ENCODE measurements at regions not wholly inside any gene's neighbourhood (a gene's known extent, or its start where the extent isn't known, plus 50 kb on each side); places are given as distances from the start of the nearest gene placed in this dataset.

- peaks cover 14% of the 10 kb centered on the region for H3K27me3 ChIP-seq (ENCODE audit: insufficient read depth, low read length)
- no peaks in the 10 kb centered on the region for H3K4me1 ChIP-seq (ENCODE audit: insufficient read depth, low read length)
- H3K9ac ChIP-seq (ENCODE audit: low read depth, low read length): no peak overlapping the region
- 27% methylated on average over 31 of the region's 31 CpGs for WGBS
- H3K36me3 ChIP-seq (ENCODE audit: insufficient read depth, low read length): no peaks in the 10 kb centered on the region
- H3K4me3 ChIP-seq (ENCODE audit: low read length): peak overlapping the region; percentile 51
- H3K27ac ChIP-seq (ENCODE audit: low read depth, low read length): no peak overlapping the region
- no peaks in the 10 kb centered on the region for H3K9me3 ChIP-seq (ENCODE audit: insufficient read depth, low read depth, low read length)
Observed at GRCh38 chr1:110780600-110781484, 92.1 kb upstream of the CD53 start.

GRCh38 chr1:110779636-110780035 is 93.3 kb upstream of the CD53 start:
- no peaks in the 10 kb centered on the region for H3K36me3 ChIP-seq (ENCODE audit: insufficient read depth, low read length)
- no peaks in the 10 kb centered on the region for H3K4me1 ChIP-seq (ENCODE audit: insufficient read depth, low read length)
- H3K27me3 ChIP-seq (ENCODE audit: insufficient read depth, low read length): peaks cover 14% of the 10 kb centered on the region
- H3K4me3 ChIP-seq (ENCODE audit: low read length): no peak overlapping the region
- H3K27ac ChIP-seq (ENCODE audit: low read depth, low read length): no peak overlapping the region
- no peak overlapping the region for H3K9ac ChIP-seq (ENCODE audit: low read depth, low read length)
- WGBS: 85% methylated on average over 3 of the region's 3 CpGs
- H3K9me3 ChIP-seq (ENCODE audit: insufficient read depth, low read depth, low read length): no peaks in the 10 kb centered on the region

GRCh38 chr1:110778821-110779220 is 94.1 kb upstream of the CD53 start:
- 86% methylated on average over 1 of the region's 1 CpG for WGBS
- Histone ChIP-seq H3K9me3 (ENCODE audit: insufficient read depth, low read depth, low read length) (no peaks in the 10 kb centered on the region), H3K36me3 (ENCODE audit: insufficient read depth, low read length) (no peaks in the 10 kb centered on the region), H3K9ac (ENCODE audit: low read depth, low read length) (no peak overlapping the region), H3K4me3 (ENCODE audit: low read length) (no peak overlapping the region), H3K4me1 (ENCODE audit: insufficient read depth, low read length) (no peaks in the 10 kb centered on the region), H3K27me3 (ENCODE audit: insufficient read depth, low read length) (peaks cover 14% of the 10 kb centered on the region), H3K27ac (ENCODE audit: low read depth, low read length) (no peak overlapping the region)

GRCh38 chr1:110777228-110777627 is 95.7 kb upstream of the CD53 start:
- no peaks in the 10 kb centered on the region for H3K36me3 ChIP-seq (ENCODE audit: insufficient read depth, low read length)
- H3K27me3 ChIP-seq (ENCODE audit: insufficient read depth, low read length): peaks cover 14% of the 10 kb centered on the region
- H3K9ac ChIP-seq (ENCODE audit: low read depth, low read length): no peak overlapping the region
- no peak overlapping the region for H3K27ac ChIP-seq (ENCODE audit: low read depth, low read length)
- no peaks in the 10 kb centered on the region for H3K4me1 ChIP-seq (ENCODE audit: insufficient read depth, low read length)
- 0 out of 2 replicates have a peak, but pooled peaks cover 3% of the 10 kb centered on the region for H3K9me3 ChIP-seq (ENCODE audit: insufficient read depth, low read depth, low read length)
- WGBS: 88% methylated on average over 4 of the region's 4 CpGs
- H3K4me3 ChIP-seq (ENCODE audit: low read length): no peak overlapping the region

- H3K27me3 ChIP-seq (ENCODE audit: insufficient read depth, low read length): 0 out of 2 replicates have a peak, but pooled peaks cover 4% of the 10 kb centered on the region
- H3K9ac ChIP-seq (ENCODE audit: low read depth, low read length): no peak overlapping the region
- no peaks in the 10 kb centered on the region for H3K4me1 ChIP-seq (ENCODE audit: insufficient read depth, low read length)
- no peak overlapping the region for H3K4me3 ChIP-seq (ENCODE audit: low read length)
- no peaks in the 10 kb centered on the region for H3K36me3 ChIP-seq (ENCODE audit: insufficient read depth, low read length)
- H3K9me3 ChIP-seq (ENCODE audit: insufficient read depth, low read depth, low read length): peaks cover 7% of the 10 kb centered on the region; the same call in 1 of the 2 replicates
- H3K27ac ChIP-seq (ENCODE audit: low read depth, low read length): no peak overlapping the region
Observed at GRCh38 chr1:110774398-110774797, 98.5 kb upstream of the CD53 start.

DNA sequence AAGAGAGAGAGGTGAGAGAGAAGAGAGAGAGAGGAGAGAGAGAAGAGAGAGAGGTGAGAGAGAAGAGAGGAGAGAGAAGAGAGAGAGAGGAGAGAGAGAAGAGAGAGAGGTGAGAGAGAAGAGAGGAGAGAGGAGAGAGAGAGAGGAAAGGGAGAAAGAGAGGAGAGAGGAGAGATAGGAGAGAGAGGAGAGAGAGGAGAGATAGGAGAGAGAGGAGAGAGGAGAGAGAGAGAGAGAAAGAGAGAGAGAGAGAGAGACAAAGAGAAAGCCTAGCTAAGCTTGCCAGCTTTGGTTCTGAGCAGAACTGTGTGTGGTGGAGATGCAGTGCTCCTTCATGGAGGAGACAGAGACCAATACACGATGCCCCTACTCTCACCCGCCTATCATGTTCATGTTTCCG is 99.1 kb upstream of the KCNA3 start:
- 0 out of 2 replicates have a peak, but pooled peaks cover 4% of the 10 kb centered on the region for H3K27me3 ChIP-seq (ENCODE audit: insufficient read depth, low read length)
- H3K4me1 ChIP-seq (ENCODE audit: insufficient read depth, low read length): no peaks in the 10 kb centered on the region
- WGBS: 78% methylated on average over 3 of the region's 3 CpGs
- no peaks in the 10 kb centered on the region for H3K36me3 ChIP-seq (ENCODE audit: insufficient read depth, low read length)
- H3K4me3 ChIP-seq (ENCODE audit: low read length): no peak overlapping the region
- no peak overlapping the region for H3K27ac ChIP-seq (ENCODE audit: low read depth, low read length)
- H3K9me3 ChIP-seq (ENCODE audit: insufficient read depth, low read depth, low read length): peaks cover 7% of the 10 kb centered on the region; the same call in 1 of the 2 replicates
- H3K9ac ChIP-seq (ENCODE audit: low read depth, low read length): no peak overlapping the region

- Histone ChIP-seq H3K27ac (ENCODE audit: low read depth, low read length) (no peak overlapping the region), H3K36me3 (ENCODE audit: insufficient read depth, low read length) (no peaks in the 10 kb centered on the region), H3K4me3 (ENCODE audit: low read length) (no peak overlapping the region), H3K27me3 (ENCODE audit: insufficient read depth, low read length) (peaks cover 4% of the 10 kb centered on the region; the same call in 1 of the 2 replicates), H3K9me3 (ENCODE audit: insufficient read depth, low read depth, low read length) (peaks cover 7% of the 10 kb centered on the region; the same call in 1 of the 2 replicates), H3K9ac (ENCODE audit: low read depth, low read length) (no peak overlapping the region), H3K4me1 (ENCODE audit: insufficient read depth, low read length) (no peaks in the 10 kb centered on the region)
- WGBS: 92% methylated on average over 2 of the region's 2 CpGs
Observed at GRCh38 chr1:110771245-110772022, 96.7 kb upstream of the KCNA3 start.

- Histone ChIP-seq H3K4me1 (ENCODE audit: insufficient read depth, low read length) (no peaks in the 10 kb centered on the region; the same call in 1 of the 2 replicates), H3K27ac (ENCODE audit: low read depth, low read length) (no peak overlapping the region), H3K9ac (ENCODE audit: low read depth, low read length) (no peak overlapping the region), H3K9me3 (ENCODE audit: insufficient read depth, low read depth, low read length) (peaks cover 7% of the 10 kb centered on the region; the same call in 1 of the 2 replicates), H3K36me3 (ENCODE audit: insufficient read depth, low read length) (no peaks in the 10 kb centered on the region), H3K27me3 (ENCODE audit: insufficient read depth, low read length) (peaks cover 4% of the 10 kb centered on the region; the same call in 1 of the 2 replicates), H3K4me3 (ENCODE audit: low read length) (no peak overlapping the region)
- 39% methylated on average over 1 of the region's 2 CpGs for WGBS
Observed at GRCh38 chr1:110770832-110771231, 96.1 kb upstream of the KCNA3 start.

GRCh38 chr1:110768605-110769004 is 93.9 kb upstream of the KCNA3 start:
- Histone ChIP-seq H3K9me3 (ENCODE audit: insufficient read depth, low read depth, low read length) (peaks cover 7% of the 10 kb centered on the region; the same call in 1 of the 2 replicates), H3K27ac (ENCODE audit: low read depth, low read length) (no peak overlapping the region), H3K36me3 (ENCODE audit: insufficient read depth, low read length) (no peaks in the 10 kb centered on the region), H3K4me3 (ENCODE audit: low read length) (no peak overlapping the region), H3K27me3 (ENCODE audit: insufficient read depth, low read length) (peaks cover 4% of the 10 kb centered on the region; the same call in 1 of the 2 replicates), H3K9ac (ENCODE audit: low read depth, low read length) (no peak overlapping the region), H3K4me1 (ENCODE audit: insufficient read depth, low read length) (no peaks in the 10 kb centered on the region; the same call in 1 of the 2 replicates)
- WGBS: 50% methylated on average over 2 of the region's 2 CpGs

- H3K9ac ChIP-seq (ENCODE audit: low read depth, low read length): no peak overlapping the region
- no CpG with 5 or more reads among the region's 1 CpG for WGBS
Observed at GRCh38 chr1:110766336-110766647, 91.6 kb upstream of the KCNA3 start.

More at GRCh38 chr1:110766336-110766647, 91.6 kb upstream of the KCNA3 start:
- Histone ChIP-seq H3K27ac (ENCODE audit: low read depth, low read length) (no peak overlapping the region), H3K36me3 (ENCODE audit: insufficient read depth, low read length) (no peaks in the 10 kb centered on the region), H3K4me3 (ENCODE audit: low read length) (no peak overlapping the region), H3K4me1 (ENCODE audit: insufficient read depth, low read length) (no peaks in the 10 kb centered on the region; the same call in 1 of the 2 replicates), H3K9me3 (ENCODE audit: insufficient read depth, low read depth, low read length) (no peaks in the 10 kb centered on the region), H3K27me3 (ENCODE audit: insufficient read depth, low read length) (peaks cover 4% of the 10 kb centered on the region; the same call in 1 of the 2 replicates)
